Ascending aorta (tissue), 2 donors: ENCODE measurements at regions not wholly inside any gene's neighbourhood (a gene's known extent, or its start where the extent isn't known, plus 50 kb on each side); places are given as distances from the start of the nearest gene placed in this dataset.

Source experiments
- DNase-seq, 2 donors: peaks; one replicate each; pipeline ENCODE4 v3.0.0-alpha.2; 2019; ENCODE audit warnings: low spot score in 2 of 2
- H3K27ac ChIP-seq, 2 donors: fragments of 200-600 bp; sonication (generic); one replicate each; pipeline ENCODE4 v1.5.1; 2016 to 2017; ENCODE audit warnings: mild to moderate bottlenecking in 1 of 2
- H3K27me3 ChIP-seq: fragments of 200-600 bp; sonication (generic); one replicate; pipeline ENCODE4 v1.5.1; 2017
- H3K36me3 ChIP-seq, 2 donors: fragments of 200-600 bp; sonication (generic); one replicate each; pipeline ENCODE4 v1.5.1; 2016
- H3K4me1 ChIP-seq, 2 donors: fragments of 200-600 bp; sonication (generic); one replicate each; pipeline ENCODE4 v1.5.1; 2016 to 2017; ENCODE audit warnings: mild to moderate bottlenecking in 1 of 2
- H3K4me3 ChIP-seq, 2 donors: fragments of 200-600 bp; sonication (generic); one replicate each; pipeline ENCODE4 v1.5.1; 2016 to 2017; ENCODE audit warnings: mild to moderate bottlenecking in 1 of 2
- H3K9me3 ChIP-seq, 2 donors: fragments of 200-600 bp; sonication (generic); one replicate each; pipeline ENCODE4 v1.5.1; 2016
- intact Hi-C: fragments of 100-400 bp; cut with DNase I; formaldehyde crosslinking; loops from one replicate; pipeline ENCODE4 v1.15.1; 2023
- TF ChIP-seq, protein P1 (sequence below), 3 experiments: fragments of 200-600 bp in 2 of 3; fragments of 450-650 bp in 1 of 3; sonication (generic) in 2 of 3; IDR thresholded peaks; one replicate each; pipeline ENCODE4 v1.5.1; 2016 to 2019; ENCODE audit warnings: antibody characterized with exemption in 3 of 3, mild to moderate bottlenecking in 1 of 3, moderate library complexity in 1 of 3

GRCh38 chr12:114213055-114213581 is 192.8 kb downstream of the TBX5 start:
- Histone ChIP-seq H3K36me3 (no peaks in the 10 kb centered on the region), H3K9me3 (no peaks in the 10 kb centered on the region), H3K27me3 (no peaks in the 10 kb centered on the region), H3K27ac (no peak overlapping the region), H3K4me3 (no peak overlapping the region), H3K4me1 (no peaks in the 10 kb centered on the region)
- intact Hi-C loops, result no loop called here
- TF ChIP-seq, protein P1, sequence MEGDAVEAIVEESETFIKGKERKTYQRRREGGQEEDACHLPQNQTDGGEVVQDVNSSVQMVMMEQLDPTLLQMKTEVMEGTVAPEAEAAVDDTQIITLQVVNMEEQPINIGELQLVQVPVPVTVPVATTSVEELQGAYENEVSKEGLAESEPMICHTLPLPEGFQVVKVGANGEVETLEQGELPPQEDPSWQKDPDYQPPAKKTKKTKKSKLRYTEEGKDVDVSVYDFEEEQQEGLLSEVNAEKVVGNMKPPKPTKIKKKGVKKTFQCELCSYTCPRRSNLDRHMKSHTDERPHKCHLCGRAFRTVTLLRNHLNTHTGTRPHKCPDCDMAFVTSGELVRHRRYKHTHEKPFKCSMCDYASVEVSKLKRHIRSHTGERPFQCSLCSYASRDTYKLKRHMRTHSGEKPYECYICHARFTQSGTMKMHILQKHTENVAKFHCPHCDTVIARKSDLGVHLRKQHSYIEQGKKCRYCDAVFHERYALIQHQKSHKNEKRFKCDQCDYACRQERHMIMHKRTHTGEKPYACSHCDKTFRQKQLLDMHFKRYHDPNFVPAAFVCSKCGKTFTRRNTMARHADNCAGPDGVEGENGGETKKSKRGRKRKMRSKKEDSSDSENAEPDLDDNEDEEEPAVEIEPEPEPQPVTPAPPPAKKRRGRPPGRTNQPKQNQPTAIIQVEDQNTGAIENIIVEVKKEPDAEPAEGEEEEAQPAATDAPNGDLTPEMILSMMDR (IDR thresholded peaks at IDR 0.05), result no peak
- DNase-seq, result no peak

DNA sequence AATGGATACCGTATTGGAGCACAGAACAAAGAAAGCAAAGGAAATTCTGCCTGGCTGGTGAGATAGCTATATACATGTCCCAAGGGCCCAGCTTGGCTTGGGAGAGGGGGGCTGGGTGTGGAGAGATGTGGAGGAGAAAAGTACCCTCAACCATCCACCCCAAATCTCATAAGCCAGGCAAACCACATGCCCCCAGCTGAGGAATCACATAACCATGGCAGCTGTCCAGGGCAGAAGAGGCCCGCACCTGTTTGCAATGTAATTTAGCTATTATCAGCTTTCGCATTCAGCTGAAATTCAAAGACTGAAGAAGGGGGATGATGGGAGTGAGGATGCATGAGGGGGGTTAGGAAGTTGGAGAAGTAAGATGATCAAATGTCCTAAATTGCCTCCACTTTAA is 196.1 kb downstream of the TBX5 start:
- no peak overlapping the region for H3K4me3 ChIP-seq
- H3K27ac ChIP-seq, result no peak overlapping the region
- no peaks in the 10 kb centered on the region for H3K4me1 ChIP-seq
- no peak for DNase-seq
- intact Hi-C loops, result no loop called here
- H3K27me3 ChIP-seq, result no peaks in the 10 kb centered on the region
- no peaks in the 10 kb centered on the region for H3K36me3 ChIP-seq
- TF ChIP-seq, protein P1 (IDR thresholded peaks at IDR 0.05), result no peak
- no peaks in the 10 kb centered on the region for H3K9me3 ChIP-seq

DNA sequence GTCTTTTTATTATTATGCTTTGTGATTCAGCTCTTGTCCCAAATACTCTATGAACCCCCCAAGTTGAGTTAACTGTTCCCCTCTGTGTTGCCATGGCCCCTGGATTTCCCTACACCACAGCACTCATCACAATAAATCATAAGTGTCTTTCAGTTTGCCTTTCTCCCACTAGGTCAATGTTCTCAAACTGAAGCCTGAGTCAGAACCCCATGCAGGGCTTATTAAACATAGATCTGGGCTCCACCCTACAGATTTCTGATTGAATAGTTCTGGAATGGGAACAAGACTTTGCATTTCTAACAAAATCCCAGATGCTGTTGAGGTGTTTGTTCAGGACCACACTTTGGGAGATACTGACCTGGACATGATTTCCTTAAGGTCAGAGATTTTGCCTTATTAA is 199.4 kb downstream of the TBX5 start:
- no peak overlapping the region for H3K4me3 ChIP-seq
- DNase-seq, result no peak
- TF ChIP-seq, protein P1 (IDR thresholded peaks at IDR 0.05), result no peak
- H3K9me3 ChIP-seq, result no peaks in the 10 kb centered on the region
- H3K27me3 ChIP-seq, result no peaks in the 10 kb centered on the region
- H3K36me3 ChIP-seq, result no peaks in the 10 kb centered on the region
- H3K27ac ChIP-seq, result no peak overlapping the region
- intact Hi-C loops, result no loop called here
- H3K4me1 ChIP-seq, result no peaks in the 10 kb centered on the region

DNA sequence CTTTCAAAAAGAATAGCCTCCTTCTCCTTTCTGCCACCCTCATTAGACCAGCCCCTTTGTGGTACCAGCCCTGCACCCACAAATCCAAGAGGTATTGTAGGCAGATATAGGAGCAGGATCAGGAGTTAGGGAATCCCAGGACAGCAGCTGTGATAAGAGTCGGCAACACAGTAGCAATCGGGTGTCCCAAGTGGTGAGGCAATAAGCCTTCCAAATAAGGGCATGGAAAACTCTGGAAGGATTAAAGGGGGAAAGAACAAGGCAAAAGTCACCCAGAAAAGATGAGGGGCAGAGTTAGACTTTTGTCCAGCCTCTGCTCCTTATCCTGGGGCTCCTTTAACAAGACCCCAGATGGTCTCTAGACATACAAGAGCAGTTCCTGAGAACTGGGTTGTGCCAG is 204.2 kb downstream of the TBX5 start:
- H3K4me3 ChIP-seq, result no peak overlapping the region
- TF ChIP-seq, protein P1 (IDR thresholded peaks at IDR 0.05), result no peak
- no peaks in the 10 kb centered on the region for H3K36me3 ChIP-seq
- no peaks in the 10 kb centered on the region for H3K27me3 ChIP-seq
- DNase-seq, result no peak
- H3K27ac ChIP-seq, result no peak overlapping the region
- intact Hi-C loops, result no loop called here
- H3K4me1 ChIP-seq, result no peaks in the 10 kb centered on the region
- H3K9me3 ChIP-seq, result peaks cover 0 to 9% of the 10 kb centered on the region in 2 donors

DNA sequence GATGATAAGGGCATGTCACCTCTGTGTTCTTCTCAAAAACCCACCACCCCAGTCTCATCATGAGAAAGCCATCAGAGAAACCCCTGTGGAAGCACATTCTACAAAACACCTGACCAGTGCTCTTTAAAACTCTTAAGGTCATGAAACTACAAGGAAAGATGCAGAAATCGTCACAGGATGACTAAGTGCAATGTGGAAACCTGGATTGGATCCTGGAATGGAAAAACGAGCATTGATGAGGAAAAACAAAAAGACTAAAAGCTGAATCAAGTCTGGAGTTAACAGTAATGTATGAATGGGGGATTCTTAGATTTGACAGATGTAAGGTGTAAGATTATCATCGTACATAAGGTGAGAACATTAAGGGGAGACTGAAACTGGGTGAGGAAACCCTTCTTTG is 211.0 kb downstream of the TBX5 start:
- Histone ChIP-seq H3K9me3 (peaks cover 0 to 9% of the 10 kb centered on the region in 2 donors), H3K27ac (no peak overlapping the region), H3K4me3 (no peak overlapping the region), H3K36me3 (no peaks in the 10 kb centered on the region), H3K27me3 (no peaks in the 10 kb centered on the region), H3K4me1 (no peaks in the 10 kb centered on the region)
- TF ChIP-seq, protein P1 (IDR thresholded peaks at IDR 0.05), result no peak
- no peak for DNase-seq
- intact Hi-C loops, result no loop called here

- no peak for DNase-seq
- Histone ChIP-seq H3K27ac (no peak overlapping the region), H3K4me1 (no peaks in the 10 kb centered on the region), H3K27me3 (no peaks in the 10 kb centered on the region), H3K4me3 (no peak overlapping the region), H3K9me3 (peaks cover 0 to 7% of the 10 kb centered on the region in 2 donors), H3K36me3 (no peaks in the 10 kb centered on the region)
- intact Hi-C loops, result no loop called here
- TF ChIP-seq, protein P1 (IDR thresholded peaks at IDR 0.05), result no peak
Observed at GRCh38 chr12:114194066-114194465, 211.9 kb downstream of the TBX5 start.
